B cell (primary cell): ENCODE measurements at regions not wholly inside any gene's neighbourhood (a gene's known extent, or its start where the extent isn't known, plus 50 kb on each side); places are given as distances from the start of the nearest gene placed in this dataset.

Experiments
- ATAC-seq: fragments of 200-7000 bp; cut with Tn5 transposase; one replicate; pipeline ENCODE4 v1.10.0; 2021; ENCODE audit warnings: low read depth, mild to moderate bottlenecking, moderate number of reproducible peaks, moderate library complexity
- CTCF ChIA-PET: fragments of 350-600 bp; sonication (Branson Sonifier 250); formaldehyde crosslinking; loops from one replicate; lab custom pipeline; 2021; ENCODE audit warnings: antibody characterized with exemption, inconsistent platforms; lab: Charles Lee
- POLR2A ChIA-PET: fragments of 350-600 bp; sonication (Branson Sonifier 250); formaldehyde crosslinking; loops from one replicate; lab custom pipeline; 2021; ENCODE audit warnings: antibody characterized with exemption; lab: Charles Lee
- DNase-seq: peaks from one replicate; pipeline ENCODE4 v3.0.0; 2013
- H2AFZ ChIP-seq: 2 replicates; pipeline ENCODE4 v1.6.1; 2012; ENCODE audit warnings: mild to moderate bottlenecking, low read depth, low read length; ENCODE audit not compliant: insufficient read depth, poor library complexity, severe bottlenecking
- H3K27ac ChIP-seq, 2 donors: 1 replicate in 1 of 2; 2 replicates in 1 of 2; pipeline ENCODE4 v1.5.1; 2012 to 2013; ENCODE audit warnings: low read length in 2 of 2, mild to moderate bottlenecking in 2 of 2, moderate library complexity in 1 of 2
- H3K27me3 ChIP-seq, 4 experiments: fragments of 200-600 bp in 1 of 4; sonication (generic) in 1 of 4; replicated peaks in 1 of 4; 1 replicate in 2 of 4; 2 replicates in 2 of 4; pipeline versions ENCODE4 v1.6.1 to v1.7.0; 2013 to 2016; ENCODE audit warnings: low read length in 3 of 4, mild to moderate bottlenecking in 2 of 4, mixed read lengths in 1 of 4, moderate library complexity in 1 of 4; ENCODE audit not compliant: insufficient read depth in 4 of 4, control insufficient read depth in 3 of 4; ENCODE audit errors: control extremely low read depth in 1 of 4
- H3K36me3 ChIP-seq, 2 experiments: replicated peaks in 1 of 2; 1 replicate in 1 of 2; 2 replicates in 1 of 2; pipeline versions ENCODE4 v1.6.1 to v1.7.1; 2013; ENCODE audit warnings: low read length in 1 of 2; ENCODE audit not compliant: insufficient read depth in 2 of 2, control insufficient read depth in 1 of 2; ENCODE audit errors: control extremely low read depth in 1 of 2, extremely low read depth in 1 of 2
- H3K4me1 ChIP-seq, 2 donors: fragments of 200-600 bp in 1 of 2; sonication (generic) in 1 of 2; 1 replicate in 1 of 2; 2 replicates in 1 of 2; pipeline versions ENCODE4 v1.5.1 to v1.6.1; 2013 to 2017; ENCODE audit warnings: low read length in 2 of 2; ENCODE audit not compliant: control insufficient read depth in 2 of 2, insufficient read depth in 2 of 2
- H3K4me2 ChIP-seq: replicated peaks from 2 replicates; pipeline ENCODE3; 2012; ENCODE audit warnings: mild to moderate bottlenecking, low read depth, low read length; ENCODE audit not compliant: poor library complexity, severe bottlenecking
- H3K4me3 ChIP-seq, 5 experiments: fragments of 200-600 bp in 1 of 5; sonication (generic) in 1 of 5; 1 replicate in 3 of 5; 2 replicates in 2 of 5; pipeline versions ENCODE4 v1.5.1 to v1.7.0; 2011 to 2016; ENCODE audit warnings: low read length in 4 of 5, mild to moderate bottlenecking in 4 of 5, low read depth in 2 of 5, control low read depth in 1 of 5, moderate library complexity in 1 of 5; ENCODE audit not compliant: insufficient read depth in 1 of 5; ENCODE audit errors: control extremely low read depth in 1 of 5, extremely low read depth in 1 of 5
- H3K79me2 ChIP-seq: fragments of 200-600 bp; sonication (generic); one replicate; pipeline ENCODE4 v1.6.0; 2016; ENCODE audit warnings: low read length; ENCODE audit not compliant: control insufficient read depth, insufficient read depth
- H3K9ac ChIP-seq: fragments of 200-600 bp; sonication (generic); 2 replicates; pipeline ENCODE4 v1.6.1; 2017; ENCODE audit warnings: mild to moderate bottlenecking, low read length, moderate library complexity
- H3K9me3 ChIP-seq, 3 donors: one replicate each; pipeline versions ENCODE4 v1.6.1 to v1.7.1; 2013; ENCODE audit warnings: low read length in 2 of 3; ENCODE audit not compliant: control insufficient read depth in 2 of 3, insufficient read depth in 1 of 3; ENCODE audit errors: control extremely low read depth in 1 of 3
- H4K20me1 ChIP-seq: 2 replicates; pipeline ENCODE4 v1.6.0; 2012; ENCODE audit warnings: mild to moderate bottlenecking, low read length; ENCODE audit not compliant: insufficient read depth, control insufficient read depth, poor library complexity, severe bottlenecking
- H3K27ac Mint-ChIP-seq: one replicate; pipeline ENCODE4 v1.8.0; 2021; ENCODE audit warnings: mixed read lengths
- H3K27me3 Mint-ChIP-seq: one replicate; pipeline ENCODE4 v1.8.0; 2021; ENCODE audit warnings: mixed read lengths
- H3K4me1 Mint-ChIP-seq: one replicate; pipeline ENCODE4 v1.8.0; 2021; ENCODE audit warnings: mixed read lengths
- H3K4me3 Mint-ChIP-seq: one replicate; pipeline ENCODE4 v1.8.0; 2021; ENCODE audit warnings: mixed read lengths
- H3K9me3 Mint-ChIP-seq: one replicate; pipeline ENCODE4 v1.8.0; 2022; ENCODE audit warnings: mixed read lengths; ENCODE audit not compliant: insufficient read depth
- CTCF ChIP-seq: fragments of 200-600 bp; IDR thresholded peaks from one replicate; pipeline ENCODE4 v1.8.0; 2022; ENCODE audit warnings: antibody characterized with exemption, mild to moderate bottlenecking
- EZH2 ChIP-seq: IDR thresholded peaks from 2 replicates; pipeline ENCODE4 v1.6.1; 2012; ENCODE audit warnings: borderline replicate concordance, low read depth, mild to moderate bottlenecking, moderate library complexity, low read length; ENCODE audit not compliant: insufficient read depth, poor library complexity, severe bottlenecking
- WGBS: methylation state at CpG from one replicate; pipeline ENCODE4 v1.1.5; 2013; ENCODE audit warnings: missing lambda C conversion rate; ENCODE audit not compliant: insufficient coverage; 5-methylcytosine and 5-hydroxymethylcytosine counted together
- intact Hi-C: fragments of 100-400 bp; cut with micrococcal nuclease; formaldehyde crosslinking; loops from one replicate; pipeline ENCODE4 v1.10.0; 2022

- H3K4me1 Mint-ChIP-seq: no peaks in the 10 kb centered on the region
- no peaks in the 10 kb centered on the region for H3K36me3 ChIP-seq
- ChIA-PET CTCF (no interaction called here), POLR2A (no interaction called here)
- H3K4me3 ChIP-seq: no peak overlapping the region
- no peak overlapping the region for H2AFZ ChIP-seq
- H3K27ac Mint-ChIP-seq: no peak overlapping the region
- H3K4me2 ChIP-seq: no peak overlapping the region
- no peaks in the 10 kb centered on the region for H3K27me3 ChIP-seq
- intact Hi-C loops: no loop called here
- H4K20me1 ChIP-seq: no peaks in the 10 kb centered on the region
- 88% methylated on average over 1 of the region's 4 CpGs for WGBS
- no peaks in the 10 kb centered on the region for H3K4me1 ChIP-seq
- ATAC-seq (no peak), DNase-seq (no peak)
- H3K9me3 ChIP-seq: no peaks in the 10 kb centered on the region
- no peaks in the 10 kb centered on the region for H3K27me3 Mint-ChIP-seq
- no peaks in the 10 kb centered on the region for H3K9me3 Mint-ChIP-seq
- H3K79me2 ChIP-seq: no peaks in the 10 kb centered on the region
- TF ChIP-seq CTCF (no peak), EZH2 (no peak)
- no peak overlapping the region for H3K27ac ChIP-seq
- no peak overlapping the region for H3K9ac ChIP-seq
- no peak overlapping the region for H3K4me3 Mint-ChIP-seq
Observed at GRCh38 chr18:39701055-39701783, 2135.6 kb upstream of the CELF4 start.

GRCh38 chr18:39699340-39699964 lies 2133.9 kb upstream of the CELF4 start:
- H3K27me3 ChIP-seq: no peaks in the 10 kb centered on the region
- no peak overlapping the region for H3K27ac ChIP-seq
- no peak overlapping the region for H3K9ac ChIP-seq

More at GRCh38 chr18:39699340-39699964, 2133.9 kb upstream of the CELF4 start:
- no peak for ATAC-seq
- DNase-seq: no peak
- no CpG with 5 or more reads among the region's 5 CpGs for WGBS
- no peaks in the 10 kb centered on the region for H4K20me1 ChIP-seq
- H3K4me3 ChIP-seq: no peak overlapping the region
- no peak overlapping the region for H3K4me2 ChIP-seq
- TF ChIP-seq CTCF: no peak
- TF ChIP-seq EZH2: no peak
- ChIA-PET CTCF (no interaction called here), POLR2A (no interaction called here)
- Mint-ChIP-seq H3K27me3 (no peaks in the 10 kb centered on the region), H3K4me1 (no peaks in the 10 kb centered on the region), H3K4me3 (no peak overlapping the region), H3K27ac (no peak overlapping the region), H3K9me3 (no peaks in the 10 kb centered on the region)
- no peaks in the 10 kb centered on the region for H3K79me2 ChIP-seq
- no peaks in the 10 kb centered on the region for H3K9me3 ChIP-seq
- intact Hi-C loops: no loop called here
- no peaks in the 10 kb centered on the region for H3K36me3 ChIP-seq
- H2AFZ ChIP-seq: no peak overlapping the region
- H3K4me1 ChIP-seq: no peaks in the 10 kb centered on the region
